Caco-2 (cell line): ENCODE measurements at regions not wholly inside any gene's neighbourhood (a gene's known extent, or its start where the extent isn't known, plus 50 kb on each side); places are given as distances from the start of the nearest gene placed in this dataset.

ENCODE experiments used
- BruUV-seq: library from RNA; stranded (reverse); fragments of 400-500 nt; replicated peaks from 2 replicates; lab custom pipeline; 2021; lab: Mats Ljungman, UMichigan
- CTCF ChIA-PET: fragments of 300-600 bp; sonication (Branson Sonifier 250); formaldehyde crosslinking; loops from one replicate; lab custom pipeline; 2022; ENCODE audit warnings: antibody characterized with exemption; lab: Charles Lee
- POLR2A ChIA-PET: fragments of 300-600 bp; sonication (Branson Sonifier 250); formaldehyde crosslinking; loops from one replicate; lab custom pipeline; 2022; ENCODE audit warnings: antibody characterized with exemption; lab: Charles Lee
- DNase-seq, 2 experiments: peaks; one replicate each; pipeline versions ENCODE4 v3.0.0 to v3.0.0-alpha.2; 2020 to 2022
- H3K27me3 ChIP-seq: replicated peaks from 2 replicates; pipeline ENCODE4 v1.6.0; 2011; ENCODE audit warnings: low read length; ENCODE audit not compliant: control insufficient read depth, insufficient read depth
- H3K36me3 ChIP-seq: 2 replicates; pipeline ENCODE4 v1.5.1; 2011; ENCODE audit warnings: low read length; ENCODE audit not compliant: control insufficient read depth, insufficient read depth
- H3K4me1 ChIP-seq: fragments of 250-450 bp; sonication (Bioruptor Pico); 2 replicates; pipeline ENCODE4 v1.5.1; 2020; ENCODE audit warnings: mild to moderate bottlenecking
- H3K4me3 ChIP-seq: 2 replicates; pipeline ENCODE4 v1.5.1; 2011; ENCODE audit warnings: low read depth, mild to moderate bottlenecking, control low read depth, low read length
- H3K9me3 ChIP-seq: fragments of 250-450 bp; sonication (Bioruptor Pico); 2 replicates; pipeline ENCODE4 v1.5.1; 2020; ENCODE audit warnings: mild to moderate bottlenecking, moderate library complexity
- H3K27ac Mint-ChIP-seq: one replicate; pipeline ENCODE4 v1.8.0; 2022; ENCODE audit warnings: mixed read lengths; ENCODE audit not compliant: unreplicated experiment
- H3K27me3 Mint-ChIP-seq: one replicate; pipeline ENCODE4 v1.8.0; 2022; ENCODE audit warnings: mixed read lengths; ENCODE audit not compliant: insufficient read depth, unreplicated experiment
- H3K36me3 Mint-ChIP-seq: one replicate; pipeline ENCODE4 v1.8.0; 2022; ENCODE audit warnings: mild to moderate bottlenecking, mixed read lengths; ENCODE audit not compliant: insufficient read depth, unreplicated experiment
- H3K4me1 Mint-ChIP-seq: one replicate; pipeline ENCODE4 v1.8.0; 2022; ENCODE audit warnings: low read depth, mixed read lengths; ENCODE audit not compliant: unreplicated experiment
- H3K4me3 Mint-ChIP-seq: one replicate; pipeline ENCODE4 v1.8.0; 2022; ENCODE audit warnings: mild to moderate bottlenecking, moderate library complexity, mixed read lengths; ENCODE audit not compliant: unreplicated experiment
- H3K9me3 Mint-ChIP-seq: one replicate; pipeline ENCODE4 v1.8.0; 2022; ENCODE audit warnings: mixed read lengths; ENCODE audit not compliant: unreplicated experiment
- intact Hi-C: fragments of 100-400 bp; cut with micrococcal nuclease; formaldehyde crosslinking; loops from one replicate; pipeline ENCODE4 v1.10.0; 2022; ENCODE audit not compliant: unreplicated experiment
- TF ChIP-seq, protein P1 (sequence below), 2 experiments: fragments of 200-600 bp in 1 of 2; IDR thresholded peaks; 1 replicate in 1 of 2; 2 replicates in 1 of 2; pipeline versions ENCODE4 v1.5.1 to v1.8.0; 2011 to 2022; ENCODE audit warnings: antibody characterized with exemption in 1 of 2, control low read depth in 1 of 2, inconsistent platforms in 1 of 2, low read depth in 1 of 2, low read length in 1 of 2, mild to moderate bottlenecking in 1 of 2, moderate library complexity in 1 of 2; ENCODE audit not compliant: insufficient read depth in 1 of 2, severe bottlenecking in 1 of 2, unreplicated experiment in 1 of 2

DNA sequence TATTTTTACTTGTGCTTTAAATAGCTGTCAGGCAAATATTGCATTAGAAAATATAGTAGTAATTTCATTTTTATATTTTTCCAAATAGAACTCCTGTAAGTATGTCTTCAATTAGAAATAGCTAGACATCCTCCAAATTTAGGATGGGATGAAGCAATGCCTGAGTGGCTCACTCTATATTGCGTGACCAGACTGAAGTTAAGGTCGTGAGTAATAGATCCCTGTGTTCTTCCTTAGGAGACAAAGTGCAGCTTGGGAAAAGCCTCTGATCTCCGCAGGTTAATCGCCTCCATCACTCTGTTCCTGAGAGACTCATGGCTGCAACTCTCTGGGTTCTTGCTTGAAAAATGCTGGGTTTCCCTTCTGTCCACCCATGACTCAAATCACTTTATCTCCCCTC lies 484.8 kb upstream of the ANKRD30A start:
- H3K4me3 Mint-ChIP-seq: no peak overlapping the region
- TF ChIP-seq, protein P1, sequence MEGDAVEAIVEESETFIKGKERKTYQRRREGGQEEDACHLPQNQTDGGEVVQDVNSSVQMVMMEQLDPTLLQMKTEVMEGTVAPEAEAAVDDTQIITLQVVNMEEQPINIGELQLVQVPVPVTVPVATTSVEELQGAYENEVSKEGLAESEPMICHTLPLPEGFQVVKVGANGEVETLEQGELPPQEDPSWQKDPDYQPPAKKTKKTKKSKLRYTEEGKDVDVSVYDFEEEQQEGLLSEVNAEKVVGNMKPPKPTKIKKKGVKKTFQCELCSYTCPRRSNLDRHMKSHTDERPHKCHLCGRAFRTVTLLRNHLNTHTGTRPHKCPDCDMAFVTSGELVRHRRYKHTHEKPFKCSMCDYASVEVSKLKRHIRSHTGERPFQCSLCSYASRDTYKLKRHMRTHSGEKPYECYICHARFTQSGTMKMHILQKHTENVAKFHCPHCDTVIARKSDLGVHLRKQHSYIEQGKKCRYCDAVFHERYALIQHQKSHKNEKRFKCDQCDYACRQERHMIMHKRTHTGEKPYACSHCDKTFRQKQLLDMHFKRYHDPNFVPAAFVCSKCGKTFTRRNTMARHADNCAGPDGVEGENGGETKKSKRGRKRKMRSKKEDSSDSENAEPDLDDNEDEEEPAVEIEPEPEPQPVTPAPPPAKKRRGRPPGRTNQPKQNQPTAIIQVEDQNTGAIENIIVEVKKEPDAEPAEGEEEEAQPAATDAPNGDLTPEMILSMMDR (IDR thresholded peaks at IDR 0.05; ENCODE audit: insufficient read depth in 1 of 2, low read depth in 1 of 2, low read length in 1 of 2, severe bottlenecking in 1 of 2, unreplicated experiment in 1 of 2): no peak
- no peaks in the 10 kb centered on the region for H3K36me3 ChIP-seq
- no peaks in the 10 kb centered on the region for H3K4me1 ChIP-seq
- H3K9me3 Mint-ChIP-seq: no peaks in the 10 kb centered on the region
- H3K27me3 Mint-ChIP-seq: peaks cover 11% of the 10 kb centered on the region
- CTCF ChIA-PET: interaction anchor here (0.6 kb wide), 1 partner anchor 31 kb away, joined by 3 read pairs; no protein-coding TSS in a partner anchor
- POLR2A ChIA-PET: no interaction called here
- intact Hi-C loops: no loop called here
- no peaks in the 10 kb centered on the region for H3K36me3 Mint-ChIP-seq
- H3K4me3 ChIP-seq: no peak overlapping the region
- H3K4me1 Mint-ChIP-seq: no peaks in the 10 kb centered on the region
- no peak for DNase-seq
- peaks cover 4% of the 10 kb centered on the region; the same call in 1 of the 2 replicates for H3K9me3 ChIP-seq
- BruUV-seq: no TSS peak
- no peak overlapping the region for H3K27ac Mint-ChIP-seq
- H3K27me3 ChIP-seq: no peaks in the 10 kb centered on the region

DNA sequence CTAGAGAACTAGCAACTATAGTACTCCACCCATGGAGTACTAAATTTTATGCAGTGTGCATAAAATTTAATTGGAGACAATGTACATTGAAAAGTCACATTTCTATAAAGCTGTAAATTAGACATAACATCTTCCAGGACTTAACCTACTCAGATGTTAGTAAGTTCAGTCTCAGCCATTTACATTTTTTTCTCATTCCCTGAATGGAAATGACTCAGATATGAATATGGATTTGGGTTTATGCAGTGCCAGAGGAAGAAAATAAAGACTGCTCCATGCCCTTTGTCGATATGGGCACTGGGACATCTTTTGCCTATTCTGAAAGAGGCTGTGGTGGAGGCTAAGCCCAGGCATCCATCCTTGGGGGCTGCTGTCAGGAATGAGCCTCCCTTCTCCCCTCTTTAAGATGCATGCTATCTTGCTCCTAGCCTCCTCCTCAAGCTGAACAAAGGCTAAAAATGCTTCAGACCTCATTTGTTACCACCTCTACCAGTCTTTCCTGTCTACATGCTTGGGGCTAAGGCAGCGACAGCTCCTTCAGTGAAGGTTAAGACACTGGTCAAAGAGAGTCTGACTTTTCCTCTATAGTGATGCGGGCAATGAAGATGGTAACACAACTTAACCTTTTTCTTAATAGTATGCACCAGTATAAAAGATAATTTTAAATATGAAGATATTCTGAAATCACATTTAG lies 486.8 kb upstream of the ANKRD30A start:
- TF ChIP-seq, protein P1 (IDR thresholded peaks at IDR 0.05; ENCODE audit: insufficient read depth in 1 of 2, low read depth in 1 of 2, low read length in 1 of 2, severe bottlenecking in 1 of 2, unreplicated experiment in 1 of 2): no peak
- intact Hi-C loops: no loop called here
- no peaks in the 10 kb centered on the region for H3K36me3 Mint-ChIP-seq
- Histone ChIP-seq H3K36me3 (no peaks in the 10 kb centered on the region), H3K4me3 (no peak overlapping the region), H3K4me1 (no peaks in the 10 kb centered on the region), H3K9me3 (peaks cover 4% of the 10 kb centered on the region; the same call in 1 of the 2 replicates), H3K27me3 (no peaks in the 10 kb centered on the region)
- BruUV-seq: no TSS peak
- ChIA-PET CTCF (no interaction called here), POLR2A (no interaction called here)
- peaks cover 11% of the 10 kb centered on the region for H3K27me3 Mint-ChIP-seq
- no peak for DNase-seq
- H3K4me3 Mint-ChIP-seq: no peak overlapping the region
- H3K27ac Mint-ChIP-seq: no peak overlapping the region
- H3K9me3 Mint-ChIP-seq: no peaks in the 10 kb centered on the region
- H3K4me1 Mint-ChIP-seq: no peaks in the 10 kb centered on the region

DNA sequence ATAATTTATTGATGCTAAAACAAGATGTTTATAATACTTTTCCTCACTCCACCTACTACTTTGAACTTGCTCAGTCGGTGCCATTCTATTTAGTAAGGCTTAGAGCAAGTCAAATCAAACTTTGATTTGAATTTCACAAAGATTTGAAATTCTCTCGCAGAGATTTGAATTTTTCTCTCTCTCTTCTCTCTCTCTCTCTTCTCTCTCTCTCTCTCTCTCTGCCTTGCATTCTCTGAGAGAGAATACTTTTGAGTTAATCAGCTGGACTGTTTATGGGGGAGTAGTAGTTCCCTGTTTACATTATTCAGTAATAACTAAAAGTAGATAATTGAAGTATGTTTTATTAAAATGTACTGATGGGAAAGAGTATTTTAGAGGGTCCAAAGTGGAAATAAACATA lies 488.5 kb upstream of the ANKRD30A start:
- Mint-ChIP-seq H3K4me1 (no peaks in the 10 kb centered on the region), H3K4me3 (no peak overlapping the region), H3K27ac (no peak overlapping the region), H3K36me3 (no peaks in the 10 kb centered on the region), H3K9me3 (no peaks in the 10 kb centered on the region), H3K27me3 (peaks cover 7% of the 10 kb centered on the region)
- BruUV-seq: no TSS peak
- no peak for DNase-seq
- Histone ChIP-seq H3K36me3 (no peaks in the 10 kb centered on the region), H3K9me3 (peaks cover 4% of the 10 kb centered on the region; the same call in 1 of the 2 replicates), H3K4me1 (no peaks in the 10 kb centered on the region), H3K27me3 (no peaks in the 10 kb centered on the region), H3K4me3 (no peak overlapping the region)
- POLR2A ChIA-PET: no interaction called here
- CTCF ChIA-PET: no interaction called here
- intact Hi-C loops: no loop called here
- TF ChIP-seq, protein P1 (IDR thresholded peaks at IDR 0.05; ENCODE audit: insufficient read depth in 1 of 2, low read depth in 1 of 2, low read length in 1 of 2, severe bottlenecking in 1 of 2, unreplicated experiment in 1 of 2): no peak
